ENCODE measurements at regions not wholly inside any gene's neighbourhood (a gene's known extent, or its start where the extent isn't known, plus 50 kb on each side); places are given as distances from the start of the nearest gene placed in this dataset.

DNA sequence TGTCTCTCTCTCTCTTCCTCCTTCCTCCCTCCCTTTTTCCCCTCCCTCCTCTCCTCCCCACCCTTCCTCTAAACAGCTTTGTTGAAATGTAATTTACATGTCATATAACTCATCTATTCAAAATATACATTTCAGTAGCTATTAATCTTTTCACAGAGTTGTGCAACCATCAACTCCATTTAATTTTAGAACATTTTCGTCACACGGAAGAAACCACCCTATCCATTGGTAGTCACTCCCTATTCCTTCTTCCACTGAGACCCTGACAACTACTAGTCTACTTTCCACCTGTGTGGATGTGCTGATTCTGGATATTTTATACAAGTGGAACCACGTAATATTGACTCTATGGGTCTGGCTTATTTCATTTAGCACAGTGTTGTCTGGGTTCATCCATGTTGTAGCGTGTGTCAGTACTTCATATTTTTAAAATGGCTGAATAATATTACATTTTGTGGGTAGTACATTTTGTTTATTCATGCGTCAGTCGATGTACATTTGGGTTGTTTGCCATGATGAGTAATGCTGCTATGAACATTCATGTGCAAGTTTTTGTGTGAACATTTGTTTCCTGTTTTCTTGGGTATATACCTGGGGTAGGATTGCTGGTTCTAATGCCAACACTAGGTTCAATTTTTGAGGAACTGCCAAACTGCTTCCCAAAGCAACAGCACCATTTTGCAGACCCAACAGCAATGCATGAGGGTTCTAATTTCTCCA lies 100.1 kb upstream of the GCFC2 start:
- no peak for DNase-seq
- TF ChIP-seq POLR2A (IDR thresholded peaks at IDR 0.05; ENCODE audit: low read length) (no peak), GATA1 (IDR thresholded peaks at IDR 0.05; ENCODE audit: low read depth, low read length) (no peak)

DNA sequence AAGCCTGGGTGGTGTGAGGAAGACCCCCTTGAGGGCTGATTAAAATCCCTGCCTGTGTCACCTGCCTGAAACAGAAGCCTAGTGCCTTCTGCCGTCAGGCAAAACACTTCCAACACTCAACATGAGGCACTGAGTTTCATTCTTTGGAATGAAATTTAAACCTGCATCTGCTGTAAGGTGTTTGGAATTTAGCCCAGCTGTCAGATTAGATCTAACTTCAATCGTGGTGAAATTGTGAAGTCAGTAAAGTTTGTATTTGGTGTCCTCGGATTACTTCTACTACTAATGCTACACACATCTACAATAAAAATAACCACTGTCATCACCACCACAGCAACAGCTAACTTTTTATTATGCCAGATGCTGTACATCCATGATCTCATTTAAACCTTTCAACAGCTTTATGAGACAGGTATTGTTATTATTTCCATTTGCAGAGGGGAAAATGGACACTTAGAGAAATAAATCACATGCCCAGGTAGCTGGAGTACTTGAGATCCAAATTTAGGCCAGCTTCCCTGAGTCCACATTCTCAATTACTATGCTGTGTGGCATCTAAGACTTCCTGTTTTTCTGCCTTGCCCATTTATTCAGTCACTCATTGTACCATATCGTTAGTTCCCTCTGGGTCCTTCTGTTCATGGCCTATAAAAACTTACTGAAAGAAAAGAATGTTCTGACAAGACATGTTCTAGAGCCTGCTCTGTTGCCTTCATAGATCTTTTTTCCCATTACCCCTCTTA lies 98.2 kb upstream of the GCFC2 start:
- no peak for DNase-seq
- TF ChIP-seq GATA1 (IDR thresholded peaks at IDR 0.05; ENCODE audit: low read depth, low read length) (no peak), POLR2A (IDR thresholded peaks at IDR 0.05; ENCODE audit: low read length) (no peak)

DNA sequence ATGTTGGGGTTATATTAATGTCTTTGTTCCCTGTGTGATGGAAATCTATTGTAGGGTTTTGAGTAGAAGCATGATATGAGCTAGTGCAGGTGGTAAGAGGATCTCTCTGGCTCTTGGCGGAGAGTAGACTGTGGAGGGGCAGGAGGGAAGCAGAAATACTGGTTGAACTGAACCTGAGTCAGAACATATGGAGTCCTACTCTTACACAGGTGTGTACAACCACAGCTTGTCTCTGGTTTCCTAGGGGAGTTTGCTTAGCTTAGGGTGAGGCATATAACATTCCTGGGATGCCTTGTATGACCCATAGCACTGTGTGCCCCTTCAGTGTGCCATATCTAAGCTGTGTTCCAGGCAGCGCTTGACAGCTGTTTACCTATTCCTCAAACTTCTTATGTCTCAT lies 97.3 kb upstream of the GCFC2 start:
- TF ChIP-seq POLR2A (IDR thresholded peaks at IDR 0.05; ENCODE audit: low read length) (no peak), GATA1 (IDR thresholded peaks at IDR 0.05; ENCODE audit: low read depth, low read length) (no peak)
- no peak for DNase-seq

DNA sequence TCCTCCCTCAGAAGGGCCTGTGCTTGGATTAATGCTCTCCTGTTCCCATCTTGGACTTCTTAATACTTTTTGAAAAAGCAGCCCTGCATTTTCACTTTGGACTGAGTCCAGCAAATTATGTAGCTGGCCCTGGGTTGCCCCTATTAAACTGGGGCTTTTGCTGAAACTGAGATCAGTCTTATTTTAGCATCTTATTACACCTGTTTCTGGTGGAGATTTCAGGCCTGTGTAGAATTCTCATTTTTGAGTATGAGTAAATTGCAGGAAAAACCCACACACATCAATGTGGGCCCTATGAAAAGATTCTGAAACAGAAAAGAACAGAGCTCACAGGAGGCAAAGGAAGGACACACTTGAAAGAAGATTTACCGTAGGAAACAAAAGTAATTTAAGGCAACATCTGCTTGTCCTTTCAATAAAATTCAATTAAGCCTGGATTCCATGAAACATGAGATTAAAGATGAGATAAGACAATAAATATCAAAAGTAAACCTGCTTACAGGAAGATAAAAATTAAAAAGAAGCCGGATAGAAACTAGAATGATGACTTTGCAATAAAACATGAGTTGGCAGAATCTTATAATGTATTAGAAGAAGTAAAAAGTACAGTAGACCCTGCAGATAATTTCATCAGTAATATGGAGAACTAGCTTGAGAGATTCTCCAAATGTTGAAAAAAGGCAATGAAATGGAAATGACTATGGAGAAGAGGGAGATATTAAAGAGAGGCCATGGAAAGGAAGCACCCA lies 90.7 kb upstream of the GCFC2 start:
- no peak for DNase-seq
- TF ChIP-seq GATA1 (IDR thresholded peaks at IDR 0.05; ENCODE audit: low read depth, low read length) (no peak), POLR2A (IDR thresholded peaks at IDR 0.05; ENCODE audit: low read length) (no peak)

DNA sequence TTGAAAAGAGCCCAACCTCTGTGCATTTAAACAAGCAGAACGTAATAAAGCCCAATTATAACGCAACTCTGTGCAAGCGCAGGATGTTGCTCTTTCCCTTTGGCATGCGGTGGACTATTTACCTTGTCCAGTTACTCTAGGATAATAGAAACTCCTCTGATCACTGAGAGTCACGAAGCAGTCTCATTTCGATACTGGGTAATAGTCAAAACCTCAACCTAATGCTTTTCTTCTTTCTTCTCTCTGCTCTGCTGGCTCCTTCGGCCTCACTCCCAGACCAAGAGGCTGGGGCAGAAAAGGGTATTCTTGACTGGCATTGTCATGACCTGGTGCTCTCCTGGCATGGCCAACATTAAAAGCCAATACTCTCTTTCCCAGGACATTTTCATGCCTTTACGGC lies 89.7 kb upstream of the GCFC2 start:
- no peak for TF ChIP-seq GATA1 (IDR thresholded peaks at IDR 0.05; ENCODE audit: low read depth, low read length)
- no peak for TF ChIP-seq POLR2A (IDR thresholded peaks at IDR 0.05; ENCODE audit: low read length)
- DNase-seq = no peak

DNA sequence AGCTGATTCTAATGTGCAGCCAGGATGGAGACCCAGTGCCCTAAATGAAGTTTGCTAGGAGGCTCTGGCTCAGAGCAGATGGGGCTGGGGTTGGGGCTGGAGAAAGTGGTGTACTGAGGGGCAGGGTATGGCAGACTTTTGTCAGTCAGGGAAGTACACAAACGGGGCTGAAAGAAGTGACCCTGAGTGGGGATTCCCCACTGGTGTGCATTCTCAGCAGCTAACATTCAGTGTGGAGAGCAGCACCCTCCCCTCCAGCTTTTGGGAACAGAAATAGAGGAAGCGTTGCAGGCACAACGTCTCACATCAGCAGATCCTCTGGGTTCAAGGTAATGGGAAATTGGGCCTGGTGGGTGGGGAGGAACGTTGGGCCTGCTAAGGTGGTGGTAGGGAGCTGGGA lies 89.1 kb upstream of the GCFC2 start:
- TF ChIP-seq POLR2A (IDR thresholded peaks at IDR 0.05; ENCODE audit: low read length) (no peak), GATA1 (IDR thresholded peaks at IDR 0.05; ENCODE audit: low read depth, low read length) (no peak)
- no peak for DNase-seq

DNA sequence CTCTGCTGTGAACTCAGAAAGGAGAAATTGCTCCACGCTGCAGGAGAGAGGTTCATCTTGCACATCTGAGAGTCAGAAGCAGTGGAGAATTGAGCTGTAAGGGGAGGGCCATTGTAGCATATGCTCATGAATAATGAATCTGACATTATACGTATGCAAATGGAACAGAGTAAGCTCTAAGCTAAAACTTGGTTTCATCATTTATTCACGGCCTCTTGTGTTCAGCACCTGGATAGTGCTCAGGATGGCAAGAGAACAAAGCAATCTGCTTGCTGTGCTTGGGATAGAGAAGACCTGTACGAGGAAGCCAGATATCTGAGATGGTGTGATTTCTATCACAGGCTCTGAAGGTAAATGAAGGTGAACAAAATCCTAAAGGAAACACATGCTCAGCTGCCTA lies 87.9 kb upstream of the GCFC2 start:
- DNase-seq = no peak
- no peak for TF ChIP-seq GATA1 (IDR thresholded peaks at IDR 0.05; ENCODE audit: low read depth, low read length)
- no peak for TF ChIP-seq POLR2A (IDR thresholded peaks at IDR 0.05; ENCODE audit: low read length)

DNA sequence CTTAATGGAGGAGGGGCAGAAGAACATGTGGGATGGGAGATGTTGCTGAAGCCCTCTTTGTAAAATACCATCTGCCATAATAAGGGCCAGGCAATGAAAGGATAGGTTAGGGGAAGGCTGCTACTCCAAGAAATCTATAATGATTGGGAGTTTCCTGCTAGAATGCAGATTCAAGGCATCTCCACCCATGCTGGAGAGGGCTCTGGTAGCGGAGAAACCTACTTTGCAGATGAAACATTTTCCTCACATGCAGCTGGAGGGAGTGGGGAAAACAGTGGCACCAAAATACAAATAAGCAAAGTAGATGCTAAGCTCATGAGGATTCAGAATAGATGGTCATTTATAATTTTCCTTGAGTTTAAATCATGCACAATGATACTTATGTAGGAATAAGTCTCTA lies 82.3 kb upstream of the GCFC2 start:
- DNase-seq = no peak
- no peak for TF ChIP-seq POLR2A (IDR thresholded peaks at IDR 0.05; ENCODE audit: low read length)
- no peak for TF ChIP-seq GATA1 (IDR thresholded peaks at IDR 0.05; ENCODE audit: low read depth, low read length)

DNA sequence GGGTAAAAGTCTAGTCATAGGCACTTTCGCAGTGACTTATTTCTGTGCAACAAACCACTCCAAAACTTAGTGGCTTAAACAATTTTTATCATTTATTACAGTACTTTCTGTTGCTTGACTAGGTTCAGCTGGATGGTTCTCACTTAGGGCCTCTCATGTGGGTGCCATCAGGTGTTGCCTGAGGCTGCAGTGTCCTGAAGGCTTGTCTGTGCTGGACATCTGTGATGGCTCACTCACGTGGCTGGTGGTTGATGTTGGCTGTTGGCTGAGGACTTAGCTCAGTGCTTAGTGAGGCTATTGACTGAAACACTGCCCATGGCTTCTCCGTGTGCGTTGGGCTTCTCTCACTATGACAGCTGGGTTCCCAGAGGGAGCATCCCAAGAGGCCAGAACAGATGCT lies 81.4 kb upstream of the GCFC2 start:
- DNase-seq = no peak
- no peak for TF ChIP-seq GATA1 (IDR thresholded peaks at IDR 0.05; ENCODE audit: low read depth, low read length)
- no peak for TF ChIP-seq POLR2A (IDR thresholded peaks at IDR 0.05; ENCODE audit: low read length)

DNA sequence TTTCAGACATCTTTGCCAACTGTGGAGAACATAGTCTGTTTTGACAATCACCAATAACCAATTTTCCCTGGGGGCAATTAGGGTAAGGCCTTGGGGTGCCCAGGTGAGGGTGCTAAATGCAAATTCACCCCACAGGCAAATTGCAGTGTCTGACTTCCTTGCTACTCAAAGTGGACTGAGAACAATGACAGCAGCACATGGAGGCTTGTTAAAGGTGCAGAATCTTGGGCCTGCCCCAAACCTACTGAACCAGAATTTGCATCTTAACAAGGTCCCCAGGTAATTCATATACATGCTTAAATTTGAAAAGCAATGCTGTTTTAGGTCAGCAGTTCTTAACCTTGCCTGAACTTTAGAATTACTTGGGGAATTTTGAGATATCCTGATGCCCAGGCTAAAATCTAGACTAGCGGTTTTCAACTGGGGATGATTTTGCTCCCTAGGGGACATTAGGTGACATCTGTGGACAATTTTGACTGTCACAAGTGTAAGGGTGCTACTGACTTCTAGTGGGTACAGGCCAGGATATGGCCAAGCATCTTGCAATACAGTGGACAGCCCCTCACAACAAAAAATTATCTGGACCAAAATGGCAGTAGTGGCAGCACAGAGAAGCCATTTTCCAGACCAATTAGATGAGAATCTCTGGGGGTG lies 80.2 kb upstream of the GCFC2 start:
- DNase-seq = no peak
- TF ChIP-seq POLR2A (IDR thresholded peaks at IDR 0.05; ENCODE audit: low read length) (no peak), GATA1 (IDR thresholded peaks at IDR 0.05; ENCODE audit: low read depth, low read length) (no peak)

DNA sequence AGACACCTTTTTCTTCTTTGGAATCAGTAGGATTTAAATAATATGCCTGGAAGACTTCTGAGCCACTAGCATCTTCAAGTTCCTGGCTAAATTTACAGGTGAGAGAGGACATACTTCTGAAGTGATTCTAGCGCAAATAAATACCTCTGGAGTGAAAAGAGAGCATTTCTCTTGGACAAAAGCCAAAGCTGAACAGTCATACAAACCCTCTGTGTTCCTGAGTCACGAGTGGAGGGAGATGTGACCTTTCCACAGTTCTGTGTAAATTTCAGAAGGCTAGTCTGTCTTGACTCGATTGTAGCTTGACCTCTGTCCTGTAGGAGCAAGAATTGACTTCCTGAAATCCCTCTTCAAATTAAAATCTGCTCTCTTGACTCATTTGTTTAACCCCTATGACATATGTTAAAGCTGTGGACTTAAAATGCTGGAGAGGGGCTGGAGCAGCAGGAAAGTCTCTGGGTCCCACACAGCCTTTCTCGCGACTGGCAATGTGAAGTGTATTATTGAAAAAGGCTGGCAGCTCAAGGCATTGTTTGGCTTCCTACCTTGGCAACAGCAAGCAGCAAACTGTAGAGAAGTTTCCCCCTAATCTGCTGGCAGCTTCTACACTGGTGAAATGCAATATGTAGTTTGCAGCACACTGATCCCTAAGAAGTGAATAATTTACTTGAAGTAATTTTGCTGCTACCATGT lies 79.6 kb upstream of the GCFC2 start:
- no peak for DNase-seq
- no peak for TF ChIP-seq POLR2A (IDR thresholded peaks at IDR 0.05; ENCODE audit: low read length)
- TF ChIP-seq GATA1 (IDR thresholded peaks at IDR 0.05; ENCODE audit: low read depth, low read length) = no peak

DNA sequence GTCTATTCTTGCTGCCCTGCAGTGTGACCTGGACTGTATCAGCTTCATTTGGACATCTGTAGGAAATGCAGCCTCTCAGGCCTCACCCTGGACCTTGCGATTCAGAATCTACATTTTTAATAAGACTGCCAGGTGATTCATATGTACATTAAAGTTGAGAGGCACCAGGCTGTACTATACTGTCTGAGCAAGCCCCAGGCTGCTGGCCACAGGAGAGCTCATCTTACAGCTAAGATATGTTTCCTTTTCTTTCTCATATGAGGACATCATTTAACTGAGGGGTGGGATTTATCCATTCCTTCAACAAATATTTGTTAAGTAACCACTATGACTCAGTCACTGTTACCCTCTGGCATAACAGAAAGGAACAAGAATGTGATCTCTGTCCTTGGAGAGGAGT lies 78.2 kb upstream of the GCFC2 start:
- DNase-seq = no peak
- TF ChIP-seq POLR2A (IDR thresholded peaks at IDR 0.05; ENCODE audit: low read length) = no peak
- TF ChIP-seq GATA1 (IDR thresholded peaks at IDR 0.05; ENCODE audit: low read depth, low read length) = no peak

DNA sequence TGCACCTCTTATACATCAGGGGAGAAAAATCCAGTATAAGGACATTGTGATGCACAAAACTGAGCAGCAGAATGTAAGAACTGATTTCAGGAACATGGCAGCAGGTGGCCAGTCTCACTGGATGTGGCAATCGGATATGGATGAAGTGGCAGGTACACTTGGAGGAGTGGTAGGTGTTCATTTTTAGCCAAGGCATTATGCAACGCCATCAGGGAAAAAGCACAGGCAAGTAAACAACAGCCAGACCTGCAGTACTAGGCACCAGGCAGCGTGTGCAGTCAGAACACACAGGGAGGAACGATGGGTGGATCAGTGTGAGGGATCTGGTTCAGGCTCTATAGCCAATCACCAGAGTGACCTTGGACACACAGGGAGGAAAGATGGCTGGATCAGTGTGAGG lies 77.4 kb upstream of the GCFC2 start:
- TF ChIP-seq GATA1 (IDR thresholded peaks at IDR 0.05; ENCODE audit: low read depth, low read length) (no peak), POLR2A (IDR thresholded peaks at IDR 0.05; ENCODE audit: low read length) (no peak)
- no peak for DNase-seq

Data from erythroblast (primary cell).